ENCODE measurements at regions not wholly inside any gene's neighbourhood (a gene's known extent, or its start where the extent isn't known, plus 50 kb on each side); places are given as distances from the start of the nearest gene placed in this dataset.
A peak's percentile ranks its signal among the peaks of the same experiment; 100 is the strongest.

- 0 to 79% (median 48%) methylated on average over 1 to 2 of the region's 2 CpGs; no CpG with 5 or more reads in 2 of the 10 experiments for WGBS, 10 experiments
- no peak overlapping the region for H3K4me3 ChIP-seq
- H3K4me1 ChIP-seq (replicated peaks in 1 of 2): no peaks in the 10 kb centered on the region
- H3K27ac ChIP-seq: no peak overlapping the region
- ATAC-seq (replicated peaks in 6 of 8): no peak
- in situ Hi-C loops (cut with MboI; ENCODE audit: low pct_unique_long_range_greater_than_20kb in 2 of 9, low sequenced_read_pairs in 9 of 9, unreplicated experiment in 9 of 9): no loop called here
Observed at GRCh38 chr9:78525986-78526560, 229.1 kb downstream of the PSAT1 start.

- 31 to 100% (median 88%) methylated on average over 1 to 2 of the region's 2 CpGs; no CpG with 5 or more reads in 2 of the 10 experiments for whole genome bisulfite sequencing, 10 experiments
- Histone ChIP-seq H3K4me1 (replicated peaks in 1 of 2) (peaks cover 0 to 4% of the 10 kb centered on the region in 2 donors), H3K4me3 (no peak overlapping the region), H3K27ac (no peak overlapping the region)
- in situ Hi-C loops (cut with MboI; ENCODE audit: low pct_unique_long_range_greater_than_20kb in 2 of 9, low sequenced_read_pairs in 9 of 9, unreplicated experiment in 9 of 9): no loop called here
- no peak for ATAC-seq (replicated peaks in 6 of 8)
Observed at GRCh38 chr9:78533500-78533899, 236.6 kb downstream of the PSAT1 start.

GRCh38 chr9:78539188-78539587, 242.3 kb downstream of the PSAT1 start:
- no peak for ATAC-seq (replicated peaks in 6 of 8)
- Histone ChIP-seq H3K4me3 (no peak overlapping the region), H3K27ac (no peak overlapping the region), H3K4me1 (replicated peaks in 1 of 2) (peaks cover 27 to 40% of the 10 kb centered on the region in 2 donors)
- in situ Hi-C loops (cut with MboI; ENCODE audit: low pct_unique_long_range_greater_than_20kb in 2 of 9, low sequenced_read_pairs in 9 of 9, unreplicated experiment in 9 of 9): no loop called here
- WGBS, 10 experiments: 29 to 100% (median 79%) methylated on average over 1 to 3 of the region's 3 CpGs; no CpG with 5 or more reads in 2 of the 10 experiments

GRCh38 chr9:78539904-78540303, 243.0 kb downstream of the PSAT1 start:
- Histone ChIP-seq H3K27ac (no peak overlapping the region), H3K4me3 (no peak overlapping the region), H3K4me1 (replicated peaks in 1 of 2) (peaks cover 27 to 42% of the 10 kb centered on the region in 2 donors)
- in situ Hi-C loops (cut with MboI; ENCODE audit: low pct_unique_long_range_greater_than_20kb in 2 of 9, low sequenced_read_pairs in 9 of 9, unreplicated experiment in 9 of 9): no loop called here
- peak in 1 of 8 experiments; percentile 83 for ATAC-seq (replicated peaks in 6 of 8)
- 0 to 83% (median 0%) methylated on average over 1 to 2 of the region's 2 CpGs; no CpG with 5 or more reads in 4 of the 10 experiments for WGBS, 10 experiments

- H3K27ac ChIP-seq: peak overlapping the region; percentile 49 to 78
- H3K4me3 ChIP-seq: peak overlapping the region in 1 of 5 donors; percentile 14
- peaks cover 27 to 42% of the 10 kb centered on the region in 2 donors for H3K4me1 ChIP-seq (replicated peaks in 1 of 2)
- ATAC-seq (replicated peaks in 6 of 8): peak in 5 of 8 experiments; percentile 32 to 67 (median 63)
- 19 to 78% (median 56%) methylated on average over 1 to 9 of the region's 9 CpGs for WGBS, 10 experiments
- in situ Hi-C loops (cut with MboI; ENCODE audit: low pct_unique_long_range_greater_than_20kb in 2 of 9, low sequenced_read_pairs in 9 of 9, unreplicated experiment in 9 of 9): no loop called here
Observed at GRCh38 chr9:78541868-78542443, 245.0 kb downstream of the PSAT1 start.

- 18 to 82% (median 58%) methylated on average over 4 to 11 of the region's 14 CpGs; no CpG with 5 or more reads in 1 of the 10 experiments for WGBS, 10 experiments
- peak in 5 of 8 experiments; percentile 72 to 90 (median 87) for ATAC-seq (replicated peaks in 6 of 8)
- H3K27ac ChIP-seq: peak overlapping the region; percentile 49 to 78
- H3K4me1 ChIP-seq (replicated peaks in 1 of 2): peaks cover 27 to 42% of the 10 kb centered on the region in 2 donors
- peak overlapping the region in 1 of 5 donors; percentile 14 for H3K4me3 ChIP-seq
- in situ Hi-C loops (cut with MboI; ENCODE audit: low pct_unique_long_range_greater_than_20kb in 2 of 9, low sequenced_read_pairs in 9 of 9, unreplicated experiment in 9 of 9): no loop called here
Observed at GRCh38 chr9:78542491-78543181, 245.7 kb downstream of the PSAT1 start.

- Histone ChIP-seq H3K27ac (peak overlapping the region in 1 of 2 donors; percentile 78), H3K4me3 (no peak overlapping the region), H3K4me1 (replicated peaks in 1 of 2) (peaks cover 27 to 42% of the 10 kb centered on the region in 2 donors)
- ATAC-seq (replicated peaks in 6 of 8): no peak
- 11 to 70% (median 47%) methylated on average over 1 to 3 of the region's 3 CpGs for WGBS, 10 experiments
- in situ Hi-C loops (cut with MboI; ENCODE audit: low pct_unique_long_range_greater_than_20kb in 2 of 9, low sequenced_read_pairs in 9 of 9, unreplicated experiment in 9 of 9): no loop called here
Observed at GRCh38 chr9:78543353-78543752, 246.4 kb downstream of the PSAT1 start.

GRCh38 chr9:78544230-78544629, 247.3 kb downstream of the PSAT1 start:
- Histone ChIP-seq H3K4me3 (no peak overlapping the region), H3K4me1 (replicated peaks in 1 of 2) (peaks cover 27 to 40% of the 10 kb centered on the region in 2 donors), H3K27ac (no peak overlapping the region)
- 0 to 100% (median 60%) methylated on average over 1 to 5 of the region's 5 CpGs; no CpG with 5 or more reads in 1 of the 10 experiments for WGBS, 10 experiments
- in situ Hi-C loops (cut with MboI; ENCODE audit: low pct_unique_long_range_greater_than_20kb in 2 of 9, low sequenced_read_pairs in 9 of 9, unreplicated experiment in 9 of 9): no loop called here
- no peak for ATAC-seq (replicated peaks in 6 of 8)

- ATAC-seq (replicated peaks in 6 of 8): no peak
- WGBS, 10 experiments: 20 to 100% (median 100%) methylated on average over 1 of the region's 1 CpG; no CpG with 5 or more reads in 5 of the 10 experiments
- in situ Hi-C loops (cut with MboI; ENCODE audit: low pct_unique_long_range_greater_than_20kb in 2 of 9, low sequenced_read_pairs in 9 of 9, unreplicated experiment in 9 of 9): no loop called here
Observed at GRCh38 chr9:78547831-78548230, 250.9 kb downstream of the PSAT1 start.

GRCh38 chr9:78548670-78549069, 251.7 kb downstream of the PSAT1 start:
- 0 to 100% (median 85%) methylated on average over 1 to 3 of the region's 3 CpGs; no CpG with 5 or more reads in 1 of the 10 experiments for WGBS, 10 experiments
- ATAC-seq (replicated peaks in 6 of 8): no peak
- no peak overlapping the region for H3K4me3 ChIP-seq
- in situ Hi-C loops (cut with MboI; ENCODE audit: low pct_unique_long_range_greater_than_20kb in 2 of 9, low sequenced_read_pairs in 9 of 9, unreplicated experiment in 9 of 9): no loop called here
- no peak overlapping the region for H3K27ac ChIP-seq
- peaks cover 3 to 7% of the 10 kb centered on the region in 2 donors for H3K4me1 ChIP-seq (replicated peaks in 1 of 2)

More at GRCh38 chr9:78547831-78548230, 250.9 kb downstream of the PSAT1 start:
- Histone ChIP-seq H3K4me3 (no peak overlapping the region), H3K4me1 (replicated peaks in 1 of 2) (peaks cover 12 to 16% of the 10 kb centered on the region in 2 donors), H3K27ac (no peak overlapping the region)

GRCh38 chr9:78549711-78550110, 252.8 kb downstream of the PSAT1 start:
- WGBS, 10 experiments: 0 to 100% (median 63%) methylated on average over 1 to 3 of the region's 3 CpGs; no CpG with 5 or more reads in 2 of the 10 experiments
- H3K4me3 ChIP-seq: no peak overlapping the region
- no peak for ATAC-seq (replicated peaks in 6 of 8)
- in situ Hi-C loops (cut with MboI; ENCODE audit: low pct_unique_long_range_greater_than_20kb in 2 of 9, low sequenced_read_pairs in 9 of 9, unreplicated experiment in 9 of 9): loop anchor here in 1 of 9 experiments (25.0 kb wide), 1 partner anchor 113 kb away; no protein-coding TSS in a partner anchor
- peaks cover 0 to 3% of the 10 kb centered on the region in 2 donors for H3K4me1 ChIP-seq (replicated peaks in 1 of 2)
- no peak overlapping the region for H3K27ac ChIP-seq

GRCh38 chr9:78552802-78553201, 255.9 kb downstream of the PSAT1 start:
- 10 to 100% (median 33%) methylated on average over 1 of the region's 1 CpG; no CpG with 5 or more reads in 3 of the 10 experiments for WGBS, 10 experiments
- Histone ChIP-seq H3K4me3 (no peak overlapping the region), H3K4me1 (replicated peaks in 1 of 2) (peaks cover 0 to 3% of the 10 kb centered on the region in 2 donors), H3K27ac (no peak overlapping the region)
- in situ Hi-C loops (cut with MboI; ENCODE audit: low pct_unique_long_range_greater_than_20kb in 2 of 9, low sequenced_read_pairs in 9 of 9, unreplicated experiment in 9 of 9): loop anchor here in 1 of 9 experiments (25.0 kb wide), 1 partner anchor 109 kb away; no protein-coding TSS in a partner anchor
- ATAC-seq (replicated peaks in 6 of 8): no peak

- 37 to 100% (median 81%) methylated on average over 1 to 5 of the region's 5 CpGs for WGBS, 10 experiments
- H3K27ac ChIP-seq: no peak overlapping the region
- in situ Hi-C loops (cut with MboI; ENCODE audit: low pct_unique_long_range_greater_than_20kb in 2 of 9, low sequenced_read_pairs in 9 of 9, unreplicated experiment in 9 of 9): loop anchor here in 1 of 9 experiments (25.0 kb wide), 1 partner anchor 105 kb away; no protein-coding TSS in a partner anchor
- no peaks in the 10 kb centered on the region for H3K4me1 ChIP-seq (replicated peaks in 1 of 2)
- no peak overlapping the region for H3K4me3 ChIP-seq
- ATAC-seq (replicated peaks in 6 of 8): no peak
Observed at GRCh38 chr9:78557540-78557939, 260.6 kb downstream of the PSAT1 start.
